Cardiac fibroblast (primary cell): ENCODE measurements at regions not wholly inside any gene's neighbourhood (a gene's known extent, or its start where the extent isn't known, plus 50 kb on each side); places are given as distances from the start of the nearest gene placed in this dataset.

Experiments
- DNase-seq, 2 donors: peaks; one replicate each; pipeline versions ENCODE4 v3.0.0 to v3.0.0-alpha.2; 2010; ENCODE audit warnings: low read depth in 2 of 2
- H3K4me3 ChIP-seq, 2 donors: replicated peaks in 1 of 2; 1 replicate in 1 of 2; 2 replicates in 1 of 2; pipeline ENCODE4 v1.5.1; 2011; ENCODE audit warnings: low read depth in 2 of 2, low read length in 2 of 2, mild to moderate bottlenecking in 2 of 2, moderate library complexity in 1 of 2
- TF ChIP-seq, protein P1 (sequence below): IDR thresholded peaks from one replicate; pipeline ENCODE4 v1.5.1; 2011; ENCODE audit warnings: low read depth, mild to moderate bottlenecking, low read length, inconsistent platforms

DNA sequence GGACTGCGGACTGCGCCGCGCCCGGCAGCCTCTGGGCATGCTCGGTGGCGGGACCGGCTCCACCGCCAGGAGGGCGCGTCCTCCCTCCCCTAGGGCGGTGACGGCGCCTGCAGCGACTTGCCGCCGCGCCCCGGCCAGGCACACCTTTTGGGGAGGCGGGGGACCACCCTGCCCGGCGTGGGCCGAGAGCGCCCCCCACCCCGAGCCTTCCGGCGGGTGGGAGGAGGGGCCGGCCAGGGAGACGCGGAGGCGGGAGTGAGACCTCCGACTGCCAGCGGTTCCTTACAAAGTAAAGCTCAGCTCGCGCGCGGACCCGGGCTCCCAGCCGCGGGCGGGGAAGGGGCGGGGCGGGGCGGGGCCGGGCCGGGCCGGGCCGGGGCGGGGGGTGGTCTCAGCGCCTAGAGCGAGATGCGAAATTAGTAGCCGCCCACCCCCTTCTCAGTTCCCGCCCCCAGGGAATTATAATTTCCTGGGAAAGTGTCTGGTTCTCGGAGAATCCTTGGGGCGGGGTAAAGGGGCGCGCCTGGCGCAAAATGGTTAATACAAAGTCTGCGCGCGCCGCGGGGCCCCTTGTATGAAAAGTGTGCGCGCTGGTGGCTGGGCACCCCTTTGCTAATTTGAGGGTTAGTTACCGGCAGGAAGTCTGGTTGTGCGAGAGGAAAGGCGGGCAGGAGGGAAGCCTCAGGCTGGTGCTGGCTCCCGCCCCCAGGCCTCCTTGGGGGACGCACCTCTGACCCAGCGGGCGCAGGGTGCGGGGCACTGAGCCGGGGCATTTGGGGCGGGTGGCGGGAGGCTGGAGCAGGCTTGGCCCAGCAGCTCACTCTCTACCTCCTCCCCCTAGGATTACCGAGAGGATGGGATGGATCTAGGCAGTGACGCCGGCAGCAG, 224.8 kb upstream of the IL12A start:
- DNase-seq, result peak; percentile 86 to 87
- peak overlapping the region; percentile 79 to 86 for H3K4me3 ChIP-seq
- TF ChIP-seq, protein P1, sequence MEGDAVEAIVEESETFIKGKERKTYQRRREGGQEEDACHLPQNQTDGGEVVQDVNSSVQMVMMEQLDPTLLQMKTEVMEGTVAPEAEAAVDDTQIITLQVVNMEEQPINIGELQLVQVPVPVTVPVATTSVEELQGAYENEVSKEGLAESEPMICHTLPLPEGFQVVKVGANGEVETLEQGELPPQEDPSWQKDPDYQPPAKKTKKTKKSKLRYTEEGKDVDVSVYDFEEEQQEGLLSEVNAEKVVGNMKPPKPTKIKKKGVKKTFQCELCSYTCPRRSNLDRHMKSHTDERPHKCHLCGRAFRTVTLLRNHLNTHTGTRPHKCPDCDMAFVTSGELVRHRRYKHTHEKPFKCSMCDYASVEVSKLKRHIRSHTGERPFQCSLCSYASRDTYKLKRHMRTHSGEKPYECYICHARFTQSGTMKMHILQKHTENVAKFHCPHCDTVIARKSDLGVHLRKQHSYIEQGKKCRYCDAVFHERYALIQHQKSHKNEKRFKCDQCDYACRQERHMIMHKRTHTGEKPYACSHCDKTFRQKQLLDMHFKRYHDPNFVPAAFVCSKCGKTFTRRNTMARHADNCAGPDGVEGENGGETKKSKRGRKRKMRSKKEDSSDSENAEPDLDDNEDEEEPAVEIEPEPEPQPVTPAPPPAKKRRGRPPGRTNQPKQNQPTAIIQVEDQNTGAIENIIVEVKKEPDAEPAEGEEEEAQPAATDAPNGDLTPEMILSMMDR, result peak; percentile 8

GRCh38 chr3:159764490-159765029, 224.1 kb upstream of the IL12A start:
- TF ChIP-seq, protein P1, result no peak
- no peak for DNase-seq
- H3K4me3 ChIP-seq, result peak overlapping the region; percentile 79 to 86

DNA sequence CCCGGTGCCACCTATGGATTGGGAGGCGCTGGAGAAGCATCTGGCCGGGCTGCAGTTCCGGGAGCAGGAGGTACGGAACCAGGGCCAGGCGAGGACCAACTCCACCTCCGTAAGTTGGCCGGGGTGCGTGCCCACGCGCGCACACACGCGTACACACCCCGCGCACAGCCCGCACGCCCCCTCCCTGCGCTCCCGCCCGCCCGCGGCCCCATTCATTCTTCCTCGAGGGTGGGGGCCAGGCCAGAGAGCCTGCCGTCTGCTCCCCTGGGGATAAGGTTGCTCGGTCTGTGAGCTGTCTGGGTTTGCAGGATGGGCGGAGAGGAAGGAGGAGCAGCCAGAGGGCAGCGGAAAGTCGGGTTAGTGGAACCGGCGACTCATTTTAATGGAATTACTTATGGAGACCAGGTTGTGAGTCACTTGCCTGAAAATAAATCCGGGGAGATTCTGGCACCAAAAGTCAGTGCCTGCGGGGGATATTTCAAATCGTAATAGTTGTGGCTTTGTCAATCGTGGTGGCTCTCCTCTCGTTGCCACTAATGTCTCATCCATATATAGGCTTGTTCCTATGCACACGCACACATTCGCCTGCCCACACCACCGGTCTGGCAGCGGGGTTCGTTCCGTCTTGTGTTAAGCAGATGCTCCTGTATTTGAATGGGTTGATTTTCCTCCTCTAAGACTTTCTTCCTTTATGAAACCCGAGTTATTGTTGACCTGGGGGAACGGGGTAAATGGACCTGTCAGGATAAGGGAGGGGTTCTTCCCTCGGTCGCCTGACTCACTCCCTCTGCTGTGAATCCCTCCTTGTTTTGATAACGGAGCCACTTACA, 223.4 kb upstream of the IL12A start:
- TF ChIP-seq, protein P1, result no peak
- peak overlapping the region; percentile 79 to 86 for H3K4me3 ChIP-seq
- DNase-seq, result peak; percentile 93 to 99

DNA sequence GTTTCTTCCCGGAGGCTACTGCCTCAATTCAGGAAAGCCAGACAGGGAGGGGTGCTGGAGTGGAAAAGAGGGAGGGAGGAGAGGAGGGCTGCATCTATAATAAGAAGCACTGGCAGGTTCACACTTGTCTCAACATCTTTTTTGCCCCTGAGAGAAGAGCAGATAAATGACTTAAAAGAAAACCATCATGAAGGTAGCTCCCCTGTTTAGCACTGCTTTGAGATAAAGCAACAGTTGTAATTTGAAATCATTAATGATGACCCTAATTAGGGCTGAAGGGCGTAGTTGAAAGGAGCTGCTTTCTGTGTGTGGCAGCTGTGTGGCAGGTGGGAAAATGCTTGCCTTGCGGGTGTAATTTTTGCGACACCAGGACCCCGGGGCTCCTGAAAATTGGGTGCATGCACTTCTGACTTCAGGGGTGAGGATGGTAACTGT, 222.8 kb upstream of the IL12A start:
- no peak for DNase-seq
- H3K4me3 ChIP-seq, result peak overlapping the region; percentile 79 to 86
- TF ChIP-seq, protein P1, result no peak

DNA sequence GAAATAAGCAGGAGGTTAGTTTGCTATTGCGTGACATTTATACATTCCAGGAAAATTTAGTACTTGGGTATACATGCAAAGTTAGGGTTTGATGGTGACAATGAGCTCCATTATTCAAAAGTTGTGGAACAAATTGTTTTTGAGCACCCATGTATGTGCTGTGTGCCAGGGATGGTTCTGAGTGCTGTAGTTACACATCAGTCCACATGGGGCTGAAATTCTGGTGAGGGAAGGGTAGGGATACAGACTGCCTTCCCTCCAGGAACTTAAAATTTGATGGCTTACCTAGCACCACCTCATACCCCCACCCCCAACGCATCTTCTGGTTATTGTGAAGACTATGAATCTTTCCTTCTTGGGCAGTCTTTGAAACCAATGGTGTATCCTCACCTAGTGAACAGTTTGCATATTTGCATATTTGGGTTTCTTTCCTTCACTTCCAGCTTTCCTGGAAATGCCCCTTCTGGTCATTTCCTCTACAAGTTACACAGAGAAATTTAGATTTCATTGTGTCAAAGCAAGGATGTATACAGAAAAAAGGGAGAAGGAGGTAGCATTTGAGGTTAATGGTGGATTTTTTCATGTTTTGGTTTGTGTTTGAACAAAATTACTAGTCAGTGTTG, 222.0 kb upstream of the IL12A start:
- TF ChIP-seq, protein P1, result peak; percentile 60
- H3K4me3 ChIP-seq, result no peak overlapping the region
- peak; percentile 57 to 59 for DNase-seq

- no peak overlapping the region for H3K4me3 ChIP-seq
- TF ChIP-seq, protein P1, result no peak
- no peak for DNase-seq
These were observed 217.6 kb upstream of the IL12A start for GRCh38 chr3:159770998-159771397.
